Activated T-helper 2 cell treated with anti-CD3 and anti-CD28 coated beads, Interferon-gamma antibody, Interleukin-2, Interleukin-4, amounts not matched to agents 10 μg/mL and 5 μg/mL and 100 μg/mL, durations not matched to agents 14 hours and 24 hours and 36 hours (primary cell): ENCODE measurements at regions not wholly inside any gene's neighbourhood (a gene's known extent, or its start where the extent isn't known, plus 50 kb on each side); places are given as distances from the start of the nearest gene placed in this dataset.

Source experiments
- DNase-seq: peaks from one replicate; pipeline ENCODE4 v3.0.0; 2021; ENCODE audit warnings: low spot score
- H3K27ac Mint-ChIP-seq: one replicate; pipeline ENCODE4 v1.8.0; 2021; ENCODE audit warnings: mixed read lengths
- H3K27me3 Mint-ChIP-seq: one replicate; pipeline ENCODE4 v1.8.0; 2021; ENCODE audit warnings: low read depth, mixed read lengths
- H3K36me3 Mint-ChIP-seq: one replicate; pipeline ENCODE4 v1.8.0; 2021; ENCODE audit warnings: low read depth, mixed read lengths
- H3K4me1 Mint-ChIP-seq: one replicate; pipeline ENCODE4 v1.8.0; 2021; ENCODE audit warnings: low read depth, mixed read lengths
- H3K4me3 Mint-ChIP-seq: one replicate; pipeline ENCODE4 v1.8.0; 2021; ENCODE audit warnings: low read depth, mild to moderate bottlenecking, moderate library complexity, mixed read lengths
- H3K9me3 Mint-ChIP-seq: one replicate; pipeline ENCODE4 v1.8.0; 2021; ENCODE audit warnings: mixed read lengths
- intact Hi-C: fragments of 100-400 bp; cut with micrococcal nuclease; formaldehyde crosslinking; loops from one replicate; pipeline ENCODE4 v1.15.1; 2023

GRCh38 chr1:29577512-29577911, 341.2 kb downstream of the PTPRU start:
- no peak for DNase-seq
- intact Hi-C loops = no loop called here
- Mint-ChIP-seq H3K27me3 (no peaks in the 10 kb centered on the region), H3K9me3 (no peaks in the 10 kb centered on the region), H3K4me3 (no peak overlapping the region), H3K4me1 (no peaks in the 10 kb centered on the region), H3K36me3 (no peaks in the 10 kb centered on the region), H3K27ac (no peak overlapping the region)

- no peak overlapping the region for H3K27ac Mint-ChIP-seq
- H3K9me3 Mint-ChIP-seq = no peaks in the 10 kb centered on the region
- H3K36me3 Mint-ChIP-seq = no peaks in the 10 kb centered on the region
- H3K4me1 Mint-ChIP-seq = no peaks in the 10 kb centered on the region
- intact Hi-C loops = no loop called here
- no peak for DNase-seq
- no peak overlapping the region for H3K4me3 Mint-ChIP-seq
- H3K27me3 Mint-ChIP-seq = no peaks in the 10 kb centered on the region
Measured at GRCh38 chr1:29576510-29576909, 340.2 kb downstream of the PTPRU start.

GRCh38 chr1:29575826-29576225, 339.5 kb downstream of the PTPRU start:
- Mint-ChIP-seq H3K27ac (no peak overlapping the region), H3K27me3 (no peaks in the 10 kb centered on the region), H3K36me3 (no peaks in the 10 kb centered on the region), H3K4me1 (no peaks in the 10 kb centered on the region), H3K9me3 (no peaks in the 10 kb centered on the region), H3K4me3 (no peak overlapping the region)
- DNase-seq = no peak
- intact Hi-C loops = no loop called here

GRCh38 chr1:29575277-29575676, 339.0 kb downstream of the PTPRU start:
- intact Hi-C loops = no loop called here
- no peaks in the 10 kb centered on the region for H3K36me3 Mint-ChIP-seq
- no peaks in the 10 kb centered on the region for H3K27me3 Mint-ChIP-seq

GRCh38 chr1:29574871-29575270, 338.5 kb downstream of the PTPRU start:
- Mint-ChIP-seq H3K36me3 (no peaks in the 10 kb centered on the region), H3K27ac (no peak overlapping the region), H3K27me3 (no peaks in the 10 kb centered on the region), H3K9me3 (no peaks in the 10 kb centered on the region), H3K4me1 (no peaks in the 10 kb centered on the region), H3K4me3 (no peak overlapping the region)
- intact Hi-C loops = no loop called here
- DNase-seq = no peak

More at GRCh38 chr1:29575277-29575676, 339.0 kb downstream of the PTPRU start:
- no peak overlapping the region for H3K27ac Mint-ChIP-seq
- H3K9me3 Mint-ChIP-seq = no peaks in the 10 kb centered on the region
- no peak overlapping the region for H3K4me3 Mint-ChIP-seq
- DNase-seq = no peak
- H3K4me1 Mint-ChIP-seq = no peaks in the 10 kb centered on the region

- no peak for DNase-seq
- no peaks in the 10 kb centered on the region for H3K27me3 Mint-ChIP-seq
- H3K9me3 Mint-ChIP-seq = peaks cover 6% of the 10 kb centered on the region
- H3K36me3 Mint-ChIP-seq = no peaks in the 10 kb centered on the region
- intact Hi-C loops = no loop called here
- no peak overlapping the region for H3K27ac Mint-ChIP-seq
- H3K4me3 Mint-ChIP-seq = no peak overlapping the region
- H3K4me1 Mint-ChIP-seq = no peaks in the 10 kb centered on the region
Measured at GRCh38 chr1:29569971-29570634, 333.8 kb downstream of the PTPRU start.

GRCh38 chr1:29567257-29567656, 330.9 kb downstream of the PTPRU start:
- peaks cover 2% of the 10 kb centered on the region for H3K4me1 Mint-ChIP-seq
- H3K4me3 Mint-ChIP-seq = no peak overlapping the region
- peaks cover 21% of the 10 kb centered on the region for H3K9me3 Mint-ChIP-seq
- no peak for DNase-seq
- no peak overlapping the region for H3K27ac Mint-ChIP-seq
- H3K27me3 Mint-ChIP-seq = no peaks in the 10 kb centered on the region
- H3K36me3 Mint-ChIP-seq = no peaks in the 10 kb centered on the region
- intact Hi-C loops = no loop called here

- no peaks in the 10 kb centered on the region for H3K27me3 Mint-ChIP-seq
Measured at GRCh38 chr1:29565490-29565889, 329.2 kb downstream of the PTPRU start.

GRCh38 chr1:29563571-29563970, 327.2 kb downstream of the PTPRU start:
- intact Hi-C loops = no loop called here
- Mint-ChIP-seq H3K9me3 (peaks cover 23% of the 10 kb centered on the region), H3K27me3 (no peaks in the 10 kb centered on the region), H3K27ac (no peak overlapping the region), H3K4me3 (no peak overlapping the region), H3K4me1 (peaks cover 2% of the 10 kb centered on the region), H3K36me3 (no peaks in the 10 kb centered on the region)
- DNase-seq = no peak

More at GRCh38 chr1:29565490-29565889, 329.2 kb downstream of the PTPRU start:
- Mint-ChIP-seq H3K4me1 (peaks cover 2% of the 10 kb centered on the region), H3K27ac (no peak overlapping the region), H3K36me3 (no peaks in the 10 kb centered on the region), H3K4me3 (no peak overlapping the region), H3K9me3 (peaks cover 23% of the 10 kb centered on the region)
- intact Hi-C loops = no loop called here
- DNase-seq = no peak

GRCh38 chr1:29563092-29563491, 326.8 kb downstream of the PTPRU start:
- H3K36me3 Mint-ChIP-seq = no peaks in the 10 kb centered on the region

GRCh38 chr1:29559056-29559455, 322.7 kb downstream of the PTPRU start:
- H3K36me3 Mint-ChIP-seq = no peaks in the 10 kb centered on the region
- H3K4me3 Mint-ChIP-seq = no peak overlapping the region
- no peak for DNase-seq
- peaks cover 2% of the 10 kb centered on the region for H3K4me1 Mint-ChIP-seq
- H3K9me3 Mint-ChIP-seq = peaks cover 17% of the 10 kb centered on the region
- H3K27me3 Mint-ChIP-seq = no peaks in the 10 kb centered on the region
- intact Hi-C loops = no loop called here
- no peak overlapping the region for H3K27ac Mint-ChIP-seq

More at GRCh38 chr1:29563092-29563491, 326.8 kb downstream of the PTPRU start:
- Mint-ChIP-seq H3K27ac (no peak overlapping the region), H3K9me3 (peaks cover 23% of the 10 kb centered on the region), H3K4me1 (peaks cover 2% of the 10 kb centered on the region), H3K27me3 (no peaks in the 10 kb centered on the region), H3K4me3 (no peak overlapping the region)
- intact Hi-C loops = no loop called here
- DNase-seq = no peak

GRCh38 chr1:29557701-29558600, 321.6 kb downstream of the PTPRU start:
- no peaks in the 10 kb centered on the region for H3K27me3 Mint-ChIP-seq
- H3K9me3 Mint-ChIP-seq = peaks cover 8% of the 10 kb centered on the region
- no peak for DNase-seq
- H3K36me3 Mint-ChIP-seq = no peaks in the 10 kb centered on the region
- intact Hi-C loops = no loop called here
- no peak overlapping the region for H3K27ac Mint-ChIP-seq
- no peak overlapping the region for H3K4me3 Mint-ChIP-seq
- H3K4me1 Mint-ChIP-seq = no peaks in the 10 kb centered on the region

GRCh38 chr1:29557066-29557465, 320.7 kb downstream of the PTPRU start:
- no peaks in the 10 kb centered on the region for H3K27me3 Mint-ChIP-seq
- no peaks in the 10 kb centered on the region for H3K36me3 Mint-ChIP-seq
- no peaks in the 10 kb centered on the region for H3K9me3 Mint-ChIP-seq
- intact Hi-C loops = no loop called here
- no peak overlapping the region for H3K4me3 Mint-ChIP-seq
- no peak overlapping the region for H3K27ac Mint-ChIP-seq
- no peak for DNase-seq
- no peaks in the 10 kb centered on the region for H3K4me1 Mint-ChIP-seq
